GM20000 (cell line): ENCODE measurements at regions not wholly inside any gene's neighbourhood (a gene's known extent, or its start where the extent isn't known, plus 50 kb on each side); places are given as distances from the start of the nearest gene placed in this dataset.
"Not testable (repeated sequence)": the region's sequence is repeated elsewhere in the genome, so short reads cannot be mapped to it uniquely, and the experiment has no call there.

ENCODE experiments used
- DNase-seq: peaks from one replicate; pipeline ENCODE4 v3.0.0; 2012; ENCODE audit warnings: low spot score
- CTCF ChIP-seq: IDR thresholded peaks from 2 replicates; pipeline ENCODE4 v1.5.1; 2012; ENCODE audit warnings: mild to moderate bottlenecking, control low read depth; ENCODE audit errors: extremely low read depth, missing control alignments

DNA sequence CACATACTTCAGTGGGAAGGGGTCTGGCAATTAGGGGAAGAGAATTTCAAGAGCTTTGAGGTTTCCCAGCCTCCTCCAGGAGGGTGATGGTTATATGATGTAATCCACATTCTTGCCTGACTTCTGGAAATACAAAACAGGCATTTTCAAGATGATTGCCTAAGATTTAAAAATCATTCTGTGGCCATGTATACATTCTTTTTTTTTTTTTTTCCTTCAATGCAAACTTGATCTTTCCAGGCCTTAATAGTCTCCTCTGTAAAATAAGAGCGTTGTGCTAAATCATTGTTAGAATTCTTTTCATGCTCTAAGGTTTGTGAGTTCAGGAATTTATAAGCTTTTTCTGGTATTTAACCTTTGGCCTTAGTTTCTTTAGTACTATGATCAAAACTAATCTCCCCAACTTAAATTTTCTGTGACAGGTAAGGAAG lies 192.3 kb upstream of the HMCN1 start:
- no peak for DNase-seq

GRCh38 chr1:185540295-185540694 lies 193.9 kb upstream of the HMCN1 start:
- DNase-seq = no peak
- no peak for TF ChIP-seq CTCF

More for the DNA sequence above, 192.3 kb upstream of the HMCN1 start:
- no peak for TF ChIP-seq CTCF

DNA sequence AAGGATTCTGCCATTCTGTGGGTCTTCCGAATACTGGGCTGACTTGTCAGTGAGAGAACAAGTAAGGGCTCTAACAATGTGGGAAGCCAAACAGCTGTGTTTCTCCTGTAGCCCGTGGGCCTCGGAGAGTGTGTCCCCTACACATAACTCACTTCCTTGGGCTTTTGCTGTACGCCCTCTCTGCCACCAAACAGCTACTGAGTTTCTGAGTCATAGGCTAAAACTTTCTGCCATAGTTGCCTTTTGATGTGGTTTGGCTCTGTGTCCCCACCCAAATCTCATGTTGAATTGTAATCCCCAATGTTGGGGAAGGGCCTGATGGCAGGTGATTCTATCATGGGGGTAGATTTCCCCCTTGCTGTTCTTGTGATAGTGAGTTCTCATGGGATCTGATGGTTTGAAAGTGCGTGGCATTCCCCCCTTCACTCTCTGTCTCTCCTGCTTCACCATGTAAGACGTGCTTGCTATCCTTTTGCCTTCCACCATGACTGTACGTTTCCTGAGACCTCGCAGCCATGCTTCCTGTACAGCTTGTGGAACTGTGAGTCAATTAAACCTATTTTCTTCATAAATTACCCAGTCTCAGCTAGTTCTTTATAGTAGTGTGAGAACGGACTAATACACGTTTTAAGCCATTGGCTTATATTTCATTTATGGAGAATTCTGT lies 194.8 kb upstream of the HMCN1 start:
- no peak for DNase-seq
- no peak for TF ChIP-seq CTCF

DNA sequence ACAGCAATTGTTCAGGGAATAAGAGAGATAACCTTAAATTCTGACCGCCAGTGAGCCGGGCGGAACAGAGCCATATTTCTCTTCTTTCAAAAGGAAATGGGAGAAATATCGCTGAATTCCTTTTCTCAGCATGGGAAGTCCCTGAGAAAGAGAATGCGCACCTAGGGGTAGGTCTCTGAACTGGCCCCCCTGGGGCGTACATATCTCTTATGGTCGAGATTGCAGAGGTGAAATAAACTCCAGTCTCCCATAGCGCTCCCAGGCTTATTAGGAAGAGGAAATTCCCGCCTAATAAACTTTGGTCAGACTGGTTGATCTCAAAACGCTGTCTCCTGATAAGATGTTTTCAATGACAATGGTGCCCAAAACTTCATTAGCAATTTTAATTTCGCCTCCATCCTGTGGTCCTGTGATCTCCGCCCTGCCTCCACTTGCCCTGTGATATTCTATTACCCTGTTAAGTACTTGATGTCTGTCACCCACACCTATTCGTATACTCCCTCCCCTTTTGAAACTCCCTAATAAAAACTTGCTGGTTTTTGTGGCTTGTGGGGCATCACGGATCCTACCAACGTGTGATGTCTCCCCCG lies 195.8 kb upstream of the HMCN1 start:
- not testable (repeated sequence) for DNase-seq

DNA sequence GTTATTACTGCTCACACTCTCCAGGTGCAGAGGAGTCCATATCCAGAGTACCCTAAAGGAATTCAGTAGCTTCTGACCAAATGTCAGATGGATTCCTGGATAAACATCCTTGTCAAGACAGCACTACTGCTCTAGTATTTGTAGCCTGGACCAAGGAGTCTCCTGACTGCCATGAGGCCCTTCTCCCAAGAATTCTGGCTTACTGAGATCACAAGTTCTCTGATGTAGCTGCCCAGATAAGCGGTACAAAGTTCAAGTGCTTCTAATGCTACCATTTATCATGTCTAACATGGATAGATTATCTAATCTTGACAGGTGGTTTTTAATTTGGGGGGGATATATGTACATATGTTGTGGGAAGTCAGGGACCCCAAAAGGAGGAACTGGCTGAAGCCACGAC lies 196.6 kb upstream of the HMCN1 start:
- TF ChIP-seq CTCF = no peak
- no peak for DNase-seq

- DNase-seq = no peak
- no peak for TF ChIP-seq CTCF
These were observed 197.8 kb upstream of the HMCN1 start for GRCh38 chr1:185536165-185536920.

GRCh38 chr1:185535621-185536020 lies 198.6 kb upstream of the HMCN1 start:
- no peak for TF ChIP-seq CTCF
- no peak for DNase-seq
